ENCODE measurements at regions not wholly inside any gene's neighbourhood (a gene's known extent, or its start where the extent isn't known, plus 50 kb on each side); places are given as distances from the start of the nearest gene placed in this dataset.

GRCh38 chr2:238700506-238701340 is 147.2 kb upstream of the TWIST2 start:
- no peak for DNase-seq (ENCODE audit: low read depth in 2 of 2)

- no peak for DNase-seq (ENCODE audit: low read depth in 2 of 2)
These were observed 146.3 kb upstream of the TWIST2 start for GRCh38 chr2:238701341-238702206.

GRCh38 chr2:238702276-238703052 is 145.4 kb upstream of the TWIST2 start:
- DNase-seq (ENCODE audit: low read depth in 2 of 2), result no peak

- DNase-seq (ENCODE audit: low read depth in 2 of 2), result no peak
These were observed 144.9 kb upstream of the TWIST2 start for GRCh38 chr2:238703053-238703415.

GRCh38 chr2:238703436-238703835 is 144.4 kb upstream of the TWIST2 start:
- DNase-seq (ENCODE audit: low read depth in 2 of 2), result no peak

- DNase-seq (ENCODE audit: low read depth in 2 of 2), result no peak
These were observed 143.2 kb upstream of the TWIST2 start for GRCh38 chr2:238704471-238705225.

- no peak for DNase-seq (ENCODE audit: low read depth in 2 of 2)
These were observed 141.7 kb upstream of the TWIST2 start for GRCh38 chr2:238706163-238706562.

- no peak for DNase-seq (ENCODE audit: low read depth in 2 of 2)
These were observed 141.2 kb upstream of the TWIST2 start for GRCh38 chr2:238706673-238707072.

- DNase-seq (ENCODE audit: low read depth in 2 of 2), result no peak
These were observed 138.4 kb upstream of the TWIST2 start for GRCh38 chr2:238709325-238710025.

GRCh38 chr2:238710032-238710735 is 137.7 kb upstream of the TWIST2 start:
- DNase-seq (ENCODE audit: low read depth in 2 of 2), result no peak

GRCh38 chr2:238710787-238711186 is 137.1 kb upstream of the TWIST2 start:
- DNase-seq (ENCODE audit: low read depth in 2 of 2), result no peak

GRCh38 chr2:238711346-238711745 is 136.5 kb upstream of the TWIST2 start:
- no peak for DNase-seq (ENCODE audit: low read depth in 2 of 2)

GRCh38 chr2:238712011-238712410 is 135.9 kb upstream of the TWIST2 start:
- no peak for DNase-seq (ENCODE audit: low read depth in 2 of 2)

GRCh38 chr2:238713198-238713826 is 134.6 kb upstream of the TWIST2 start:
- no peak for DNase-seq (ENCODE audit: low read depth in 2 of 2)

GRCh38 chr2:238714038-238714528 is 133.8 kb upstream of the TWIST2 start:
- no peak for DNase-seq (ENCODE audit: low read depth in 2 of 2)

- DNase-seq (ENCODE audit: low read depth in 2 of 2), result no peak
These were observed 131.7 kb upstream of the TWIST2 start for GRCh38 chr2:238716171-238716570.

- no peak for DNase-seq (ENCODE audit: low read depth in 2 of 2)
These were observed 131.3 kb upstream of the TWIST2 start for GRCh38 chr2:238716585-238716984.

- DNase-seq (ENCODE audit: low read depth in 2 of 2), result no peak
These were observed 130.8 kb upstream of the TWIST2 start for GRCh38 chr2:238717084-238717483.

- DNase-seq (ENCODE audit: low read depth in 2 of 2), result no peak
These were observed 128.2 kb upstream of the TWIST2 start for GRCh38 chr2:238719641-238720040.

All from fibroblast of skin of left quadriceps (primary cell).